HUES48 (cell line): ENCODE measurements at regions not wholly inside any gene's neighbourhood (a gene's known extent, or its start where the extent isn't known, plus 50 kb on each side); places are given as distances from the start of the nearest gene placed in this dataset.

ENCODE experiments used
- H3K27ac ChIP-seq: one replicate; pipeline ENCODE4 v1.7.0; 2013; ENCODE audit warnings: low read depth, low read length, inconsistent platforms
- H3K27me3 ChIP-seq: 2 replicates; pipeline ENCODE4 v1.6.1; 2013; ENCODE audit warnings: mild to moderate bottlenecking, low read length; ENCODE audit not compliant: control insufficient read depth, insufficient read depth
- H3K36me3 ChIP-seq: 2 replicates; pipeline ENCODE4 v1.6.1; 2013; ENCODE audit warnings: low read length; ENCODE audit not compliant: control insufficient read depth, insufficient read depth
- H3K4me1 ChIP-seq: 2 replicates; pipeline ENCODE4 v1.6.1; 2013; ENCODE audit warnings: mild to moderate bottlenecking, low read length; ENCODE audit not compliant: control insufficient read depth, insufficient read depth
- H3K4me3 ChIP-seq: 2 replicates; pipeline ENCODE4 v1.5.1; 2013; ENCODE audit warnings: mild to moderate bottlenecking, low read depth, low read length
- H3K9ac ChIP-seq: 2 replicates; pipeline ENCODE4 v1.6.1; 2013; ENCODE audit warnings: mild to moderate bottlenecking, low read depth, low read length, moderate library complexity
- H3K9me3 ChIP-seq: 2 replicates; pipeline ENCODE4 v1.6.1; 2013; ENCODE audit warnings: low read length; ENCODE audit not compliant: control insufficient read depth, insufficient read depth

GRCh38 chr11:127492029-127492428 is 491.5 kb upstream of the KIRREL3 start:
- Histone ChIP-seq H3K27ac (no peak overlapping the region), H3K36me3 (no peaks in the 10 kb centered on the region), H3K9me3 (peaks cover 8% of the 10 kb centered on the region; the same call in 1 of the 2 replicates), H3K27me3 (no peaks in the 10 kb centered on the region), H3K4me3 (no peak overlapping the region), H3K4me1 (no peaks in the 10 kb centered on the region), H3K9ac (no peak overlapping the region)

GRCh38 chr11:127491589-127491988 is 491.0 kb upstream of the KIRREL3 start:
- peaks cover 8% of the 10 kb centered on the region; the same call in 1 of the 2 replicates for H3K9me3 ChIP-seq
- H3K4me1 ChIP-seq: no peaks in the 10 kb centered on the region
- H3K27me3 ChIP-seq: no peaks in the 10 kb centered on the region
- H3K36me3 ChIP-seq: no peaks in the 10 kb centered on the region
- H3K9ac ChIP-seq: no peak overlapping the region
- H3K27ac ChIP-seq: no peak overlapping the region
- H3K4me3 ChIP-seq: no peak overlapping the region

- peaks cover 8% of the 10 kb centered on the region; the same call in 1 of the 2 replicates for H3K9me3 ChIP-seq
- no peaks in the 10 kb centered on the region for H3K27me3 ChIP-seq
- no peak overlapping the region for H3K9ac ChIP-seq
- H3K4me3 ChIP-seq: no peak overlapping the region
- H3K36me3 ChIP-seq: no peaks in the 10 kb centered on the region
- no peaks in the 10 kb centered on the region for H3K4me1 ChIP-seq
- no peak overlapping the region for H3K27ac ChIP-seq
Measured at GRCh38 chr11:127490896-127491295, 490.3 kb upstream of the KIRREL3 start.

- Histone ChIP-seq H3K4me3 (no peak overlapping the region), H3K36me3 (no peaks in the 10 kb centered on the region), H3K9me3 (no peaks in the 10 kb centered on the region), H3K4me1 (no peaks in the 10 kb centered on the region), H3K9ac (no peak overlapping the region), H3K27me3 (no peaks in the 10 kb centered on the region), H3K27ac (no peak overlapping the region)
Measured at GRCh38 chr11:127485541-127485940, 485.0 kb upstream of the KIRREL3 start.

GRCh38 chr11:127481391-127481790 is 480.8 kb upstream of the KIRREL3 start:
- no peaks in the 10 kb centered on the region for H3K27me3 ChIP-seq
- H3K36me3 ChIP-seq: no peaks in the 10 kb centered on the region
- H3K4me3 ChIP-seq: no peak overlapping the region
- H3K27ac ChIP-seq: no peak overlapping the region
- H3K9ac ChIP-seq: no peak overlapping the region
- H3K4me1 ChIP-seq: no peaks in the 10 kb centered on the region
- no peaks in the 10 kb centered on the region for H3K9me3 ChIP-seq

- H3K4me3 ChIP-seq: no peak overlapping the region
- H3K27me3 ChIP-seq: no peaks in the 10 kb centered on the region
- H3K36me3 ChIP-seq: no peaks in the 10 kb centered on the region
- no peaks in the 10 kb centered on the region for H3K9me3 ChIP-seq
- H3K4me1 ChIP-seq: no peaks in the 10 kb centered on the region
- H3K9ac ChIP-seq: no peak overlapping the region
- H3K27ac ChIP-seq: no peak overlapping the region
Measured at GRCh38 chr11:127478826-127479225, 478.3 kb upstream of the KIRREL3 start.

- no peaks in the 10 kb centered on the region for H3K4me1 ChIP-seq
- H3K4me3 ChIP-seq: no peak overlapping the region
- H3K9me3 ChIP-seq: no peaks in the 10 kb centered on the region
- H3K36me3 ChIP-seq: no peaks in the 10 kb centered on the region
- H3K27ac ChIP-seq: no peak overlapping the region
- no peak overlapping the region for H3K9ac ChIP-seq
- H3K27me3 ChIP-seq: no peaks in the 10 kb centered on the region
Measured at GRCh38 chr11:127474766-127475165, 474.2 kb upstream of the KIRREL3 start.

- Histone ChIP-seq H3K9ac (no peak overlapping the region), H3K4me1 (no peaks in the 10 kb centered on the region), H3K4me3 (no peak overlapping the region), H3K9me3 (no peaks in the 10 kb centered on the region), H3K36me3 (no peaks in the 10 kb centered on the region), H3K27ac (no peak overlapping the region), H3K27me3 (no peaks in the 10 kb centered on the region)
Measured at GRCh38 chr11:127472505-127472904, 471.9 kb upstream of the KIRREL3 start.

GRCh38 chr11:127471662-127472061 is 471.1 kb upstream of the KIRREL3 start:
- Histone ChIP-seq H3K9ac (no peak overlapping the region), H3K27me3 (no peaks in the 10 kb centered on the region), H3K4me3 (no peak overlapping the region), H3K9me3 (no peaks in the 10 kb centered on the region), H3K36me3 (no peaks in the 10 kb centered on the region), H3K4me1 (no peaks in the 10 kb centered on the region), H3K27ac (no peak overlapping the region)

- Histone ChIP-seq H3K4me1 (no peaks in the 10 kb centered on the region), H3K27me3 (no peaks in the 10 kb centered on the region), H3K9me3 (no peaks in the 10 kb centered on the region), H3K27ac (no peak overlapping the region), H3K36me3 (no peaks in the 10 kb centered on the region), H3K4me3 (no peak overlapping the region), H3K9ac (no peak overlapping the region)
Measured at GRCh38 chr11:127470306-127470884, 469.8 kb upstream of the KIRREL3 start.

GRCh38 chr11:127464325-127464724 is 463.8 kb upstream of the KIRREL3 start:
- H3K27me3 ChIP-seq: no peaks in the 10 kb centered on the region
- no peak overlapping the region for H3K27ac ChIP-seq
- H3K9me3 ChIP-seq: no peaks in the 10 kb centered on the region
- H3K9ac ChIP-seq: no peak overlapping the region
- no peaks in the 10 kb centered on the region for H3K36me3 ChIP-seq
- H3K4me3 ChIP-seq: no peak overlapping the region
- no peaks in the 10 kb centered on the region for H3K4me1 ChIP-seq

- Histone ChIP-seq H3K27me3 (no peaks in the 10 kb centered on the region), H3K36me3 (no peaks in the 10 kb centered on the region), H3K9me3 (no peaks in the 10 kb centered on the region), H3K27ac (no peak overlapping the region), H3K9ac (no peak overlapping the region), H3K4me1 (peaks cover 9% of the 10 kb centered on the region), H3K4me3 (no peak overlapping the region)
Measured at GRCh38 chr11:127462065-127462344, 461.4 kb upstream of the KIRREL3 start.
